HepG2 (cell line): ENCODE measurements at regions not wholly inside any gene's neighbourhood (a gene's known extent, or its start where the extent isn't known, plus 50 kb on each side); places are given as distances from the start of the nearest gene placed in this dataset.

Experiments used
- AGO1 ChIP-seq: fragments of 200-400 bp; formaldehyde crosslinking; IDR thresholded peaks from 2 replicates; pipeline ENCODE4 v1.6.1; 2017; ENCODE audit warnings: mild to moderate bottlenecking, low read depth, low read length, moderate library complexity; ENCODE audit not compliant: poor library complexity, severe bottlenecking
- ESRRA ChIP-seq: sonication (generic); formaldehyde crosslinking; IDR thresholded peaks from 2 replicates; pipeline ENCODE4 v1.5.1; 2020; ENCODE audit warnings: mild to moderate bottlenecking, low read depth, missing genetic modification reagents
- KAT8 ChIP-seq: IDR thresholded peaks from 2 replicates; pipeline ENCODE4 v1.6.1; 2016; ENCODE audit warnings: missing genetic modification reagents, missing compliant biosample characterization
- NFYC ChIP-seq: IDR thresholded peaks from 2 replicates; pipeline ENCODE4 v1.6.1; 2016; ENCODE audit warnings: missing genetic modification reagents, missing compliant biosample characterization
- NR2C2 ChIP-seq: sonication (generic); formaldehyde crosslinking; IDR thresholded peaks from 2 replicates; pipeline ENCODE4 v1.4.0; 2020; ENCODE audit warnings: missing genetic modification reagents, mild to moderate bottlenecking, moderate library complexity, borderline replicate concordance
- SP1 ChIP-seq, 2 experiments: fragments of 450-650 bp in 1 of 2; sonication (generic) in 1 of 2; formaldehyde crosslinking in 1 of 2; IDR thresholded peaks; 2 replicates each; pipeline versions ENCODE4 v1.4.0 to v1.6.1; 2016 to 2020; ENCODE audit warnings: missing genetic modification reagents in 1 of 2
- YEATS2 ChIP-seq: sonication (generic); formaldehyde crosslinking; IDR thresholded peaks from 2 replicates; pipeline ENCODE4 v1.4.0; 2020; ENCODE audit warnings: missing genetic modification reagents, borderline replicate concordance
- ZFP1 ChIP-seq: IDR thresholded peaks from 2 replicates; pipeline ENCODE4 v1.6.1; 2016
- ZNF746 ChIP-seq: sonication (generic); formaldehyde crosslinking; IDR thresholded peaks from 2 replicates; pipeline ENCODE4 v1.8.0; 2022; ENCODE audit warnings: mild to moderate bottlenecking, missing genetic modification reagents
- TF ChIP-seq, protein P1 (sequence below): sonication (generic); formaldehyde crosslinking; IDR thresholded peaks from 2 replicates; pipeline ENCODE4 v1.5.0; 2020; ENCODE audit warnings: mild to moderate bottlenecking, missing genetic modification reagents
- TF ChIP-seq, protein P2 (sequence below): sonication (generic); formaldehyde crosslinking; conservative IDR thresholded peaks from 2 replicates; pipeline ENCODE4 v1.8.0; 2022; ENCODE audit warnings: missing genetic modification reagents
- TF ChIP-seq, protein P3 (sequence below), 2 experiments: IDR thresholded peaks; 2 replicates each; pipeline ENCODE4 v1.6.1; 2011 to 2012; ENCODE audit warnings: low read length in 2 of 2, borderline replicate concordance in 1 of 2, low read depth in 1 of 2, mild to moderate bottlenecking in 1 of 2, moderate library complexity in 1 of 2

- TF ChIP-seq, protein P1, sequence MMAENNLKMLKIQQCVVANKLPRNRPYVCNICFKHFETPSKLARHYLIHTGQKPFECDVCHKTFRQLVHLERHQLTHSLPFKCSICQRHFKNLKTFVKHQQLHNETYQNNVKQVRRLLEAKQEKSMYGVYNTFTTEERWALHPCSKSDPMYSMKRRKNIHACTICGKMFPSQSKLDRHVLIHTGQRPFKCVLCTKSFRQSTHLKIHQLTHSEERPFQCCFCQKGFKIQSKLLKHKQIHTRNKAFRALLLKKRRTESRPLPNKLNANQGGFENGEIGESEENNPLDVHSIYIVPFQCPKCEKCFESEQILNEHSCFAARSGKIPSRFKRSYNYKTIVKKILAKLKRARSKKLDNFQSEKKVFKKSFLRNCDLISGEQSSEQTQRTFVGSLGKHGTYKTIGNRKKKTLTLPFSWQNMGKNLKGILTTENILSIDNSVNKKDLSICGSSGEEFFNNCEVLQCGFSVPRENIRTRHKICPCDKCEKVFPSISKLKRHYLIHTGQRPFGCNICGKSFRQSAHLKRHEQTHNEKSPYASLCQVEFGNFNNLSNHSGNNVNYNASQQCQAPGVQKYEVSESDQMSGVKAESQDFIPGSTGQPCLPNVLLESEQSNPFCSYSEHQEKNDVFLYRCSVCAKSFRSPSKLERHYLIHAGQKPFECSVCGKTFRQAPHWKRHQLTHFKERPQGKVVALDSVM (CRISPR knock-in tag), result no peak
- TF ChIP-seq SP1 (IDR thresholded peaks at IDR 0.05), result no peak
- no peak for TF ChIP-seq SP1 (CRISPR knock-in tag; IDR thresholded peaks at IDR 0.05)
- TF ChIP-seq, protein P2, sequence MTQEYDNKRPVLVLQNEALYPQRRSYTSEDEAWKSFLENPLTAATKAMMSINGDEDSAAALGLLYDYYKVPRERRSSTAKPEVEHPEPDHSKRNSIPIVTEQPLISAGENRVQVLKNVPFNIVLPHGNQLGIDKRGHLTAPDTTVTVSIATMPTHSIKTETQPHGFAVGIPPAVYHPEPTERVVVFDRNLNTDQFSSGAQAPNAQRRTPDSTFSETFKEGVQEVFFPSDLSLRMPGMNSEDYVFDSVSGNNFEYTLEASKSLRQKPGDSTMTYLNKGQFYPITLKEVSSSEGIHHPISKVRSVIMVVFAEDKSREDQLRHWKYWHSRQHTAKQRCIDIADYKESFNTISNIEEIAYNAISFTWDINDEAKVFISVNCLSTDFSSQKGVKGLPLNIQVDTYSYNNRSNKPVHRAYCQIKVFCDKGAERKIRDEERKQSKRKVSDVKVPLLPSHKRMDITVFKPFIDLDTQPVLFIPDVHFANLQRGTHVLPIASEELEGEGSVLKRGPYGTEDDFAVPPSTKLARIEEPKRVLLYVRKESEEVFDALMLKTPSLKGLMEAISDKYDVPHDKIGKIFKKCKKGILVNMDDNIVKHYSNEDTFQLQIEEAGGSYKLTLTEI (CRISPR knock-in tag), result no peak
- no peak for TF ChIP-seq ZFP1 (CRISPR knock-in tag)
- TF ChIP-seq KAT8, result no peak
- no peak for TF ChIP-seq NR2C2 (CRISPR knock-in tag)
- TF ChIP-seq YEATS2 (CRISPR knock-in tag), result no peak
- no peak for TF ChIP-seq AGO1
- TF ChIP-seq ZNF746 (CRISPR knock-in tag), result no peak
- TF ChIP-seq, protein P3, sequence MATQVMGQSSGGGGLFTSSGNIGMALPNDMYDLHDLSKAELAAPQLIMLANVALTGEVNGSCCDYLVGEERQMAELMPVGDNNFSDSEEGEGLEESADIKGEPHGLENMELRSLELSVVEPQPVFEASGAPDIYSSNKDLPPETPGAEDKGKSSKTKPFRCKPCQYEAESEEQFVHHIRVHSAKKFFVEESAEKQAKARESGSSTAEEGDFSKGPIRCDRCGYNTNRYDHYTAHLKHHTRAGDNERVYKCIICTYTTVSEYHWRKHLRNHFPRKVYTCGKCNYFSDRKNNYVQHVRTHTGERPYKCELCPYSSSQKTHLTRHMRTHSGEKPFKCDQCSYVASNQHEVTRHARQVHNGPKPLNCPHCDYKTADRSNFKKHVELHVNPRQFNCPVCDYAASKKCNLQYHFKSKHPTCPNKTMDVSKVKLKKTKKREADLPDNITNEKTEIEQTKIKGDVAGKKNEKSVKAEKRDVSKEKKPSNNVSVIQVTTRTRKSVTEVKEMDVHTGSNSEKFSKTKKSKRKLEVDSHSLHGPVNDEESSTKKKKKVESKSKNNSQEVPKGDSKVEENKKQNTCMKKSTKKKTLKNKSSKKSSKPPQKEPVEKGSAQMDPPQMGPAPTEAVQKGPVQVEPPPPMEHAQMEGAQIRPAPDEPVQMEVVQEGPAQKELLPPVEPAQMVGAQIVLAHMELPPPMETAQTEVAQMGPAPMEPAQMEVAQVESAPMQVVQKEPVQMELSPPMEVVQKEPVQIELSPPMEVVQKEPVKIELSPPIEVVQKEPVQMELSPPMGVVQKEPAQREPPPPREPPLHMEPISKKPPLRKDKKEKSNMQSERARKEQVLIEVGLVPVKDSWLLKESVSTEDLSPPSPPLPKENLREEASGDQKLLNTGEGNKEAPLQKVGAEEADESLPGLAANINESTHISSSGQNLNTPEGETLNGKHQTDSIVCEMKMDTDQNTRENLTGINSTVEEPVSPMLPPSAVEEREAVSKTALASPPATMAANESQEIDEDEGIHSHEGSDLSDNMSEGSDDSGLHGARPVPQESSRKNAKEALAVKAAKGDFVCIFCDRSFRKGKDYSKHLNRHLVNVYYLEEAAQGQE (IDR thresholded peaks at IDR 0.05; ENCODE audit: borderline replicate concordance in 1 of 2, low read depth in 1 of 2, low read length in 2 of 2), result no peak
- TF ChIP-seq ESRRA (CRISPR knock-in tag), result no peak
- no peak for TF ChIP-seq NFYC (CRISPR knock-in tag)
- TF ChIP-seq, all 625 proteins: peak for 0
These were observed 72.4 kb downstream of the RBMY1D start (continued) for GRCh38 chrY:21821881-21822280.
